Astrocyte of the cerebellum (primary cell): ENCODE measurements at regions not wholly inside any gene's neighbourhood (a gene's known extent, or its start where the extent isn't known, plus 50 kb on each side); places are given as distances from the start of the nearest gene placed in this dataset.

ENCODE experiments used
- DNase-seq: peaks from one replicate; pipeline ENCODE4 v3.0.0-alpha.2; 2011; ENCODE audit warnings: low read depth
- H3K4me3 ChIP-seq: 2 replicates; pipeline ENCODE4 v1.5.1; 2011; ENCODE audit warnings: mild to moderate bottlenecking, low read depth, low read length, moderate library complexity
- CTCF ChIP-seq: IDR thresholded peaks from 2 replicates; pipeline ENCODE4 v1.5.1; 2012; ENCODE audit warnings: low read length, low read depth, moderate library complexity, mild to moderate bottlenecking; ENCODE audit errors: missing control alignments
- in situ Hi-C: cut with HindIII; loops from 2 replicates; pipeline ENCODE4 v1.10.0; 2017; ENCODE audit warnings: low sequenced_read_pairs

DNA sequence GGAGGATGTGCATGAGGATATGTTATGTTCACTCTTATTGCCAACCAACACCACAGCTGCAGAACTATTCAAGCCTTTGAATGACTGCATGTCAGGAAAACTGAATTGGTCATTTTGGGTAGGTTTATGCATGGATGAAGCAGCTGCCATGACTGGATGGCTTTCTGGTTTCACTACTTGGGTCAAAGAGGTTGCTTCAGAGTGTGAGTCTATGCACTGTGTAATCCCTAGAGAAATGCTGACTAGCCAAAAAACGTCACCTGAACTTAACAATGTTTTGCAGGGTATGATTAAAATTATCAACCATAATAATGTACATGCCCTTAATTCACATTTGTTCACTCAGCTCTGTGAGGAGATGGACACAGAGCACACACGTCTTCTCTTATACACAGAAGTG, 206.7 kb upstream of the RBBP8 start:
- no peak for DNase-seq
- H3K4me3 ChIP-seq: no peak overlapping the region
- in situ Hi-C loops: no loop called here
- no peak for TF ChIP-seq CTCF

- in situ Hi-C loops: no loop called here
- no peak for TF ChIP-seq CTCF
- H3K4me3 ChIP-seq: no peak overlapping the region
- no peak for DNase-seq
Observed at GRCh38 chr18:22728016-22728415, 205.1 kb upstream of the RBBP8 start.

DNA sequence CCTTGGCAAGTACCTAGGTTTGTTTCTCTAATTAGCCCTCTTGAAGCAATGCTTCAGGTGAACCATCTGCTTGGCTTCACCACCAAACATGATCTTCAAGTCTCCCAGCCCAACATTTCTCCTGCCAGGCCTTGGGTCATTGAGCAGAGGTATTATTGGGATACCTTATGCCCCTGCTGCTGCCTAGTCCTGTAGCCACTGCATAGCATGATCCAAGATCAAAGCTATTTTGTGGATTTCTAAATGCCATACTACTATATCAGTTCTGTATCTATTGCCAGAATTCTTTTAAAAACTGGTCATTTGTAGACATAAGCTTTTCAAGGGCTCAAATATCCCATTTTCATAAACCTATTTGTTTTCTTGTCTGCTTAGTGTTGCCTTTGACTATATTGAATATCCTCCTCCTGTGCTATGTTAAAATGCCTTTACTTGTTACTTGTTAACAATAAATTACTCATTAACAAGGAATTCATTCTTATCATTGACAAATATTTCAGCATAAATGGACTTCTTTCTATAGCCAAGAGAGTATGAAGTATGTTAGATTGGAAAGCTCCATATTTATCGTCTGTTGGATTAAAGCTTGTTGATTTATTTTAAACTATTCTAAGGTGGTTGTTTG, 204.5 kb upstream of the RBBP8 start:
- in situ Hi-C loops: no loop called here
- TF ChIP-seq CTCF: no peak
- no peak overlapping the region for H3K4me3 ChIP-seq
- no peak for DNase-seq

- in situ Hi-C loops: no loop called here
- DNase-seq: no peak
- TF ChIP-seq CTCF: no peak
- no peak overlapping the region for H3K4me3 ChIP-seq
Observed at GRCh38 chr18:22731398-22731797, 201.7 kb upstream of the RBBP8 start.

- no peak for TF ChIP-seq CTCF
- in situ Hi-C loops: no loop called here
- H3K4me3 ChIP-seq: no peak overlapping the region
- DNase-seq: no peak
Observed at GRCh38 chr18:22734105-22734661, 198.9 kb upstream of the RBBP8 start.

- H3K4me3 ChIP-seq: no peak overlapping the region
- no peak for DNase-seq
- in situ Hi-C loops: no loop called here
- TF ChIP-seq CTCF: no peak
Observed at GRCh38 chr18:22734791-22735627, 198.1 kb upstream of the RBBP8 start.
